GM12891 (cell line): ENCODE measurements at regions not wholly inside any gene's neighbourhood (a gene's known extent, or its start where the extent isn't known, plus 50 kb on each side); places are given as distances from the start of the nearest gene placed in this dataset.

Experiments
- PAX5 ChIP-seq: IDR thresholded peaks from 2 replicates; pipeline ENCODE4 v1.6.1; 2011; ENCODE audit warnings: low read length, moderate library complexity, mild to moderate bottlenecking; ENCODE audit not compliant: insufficient read depth, severe bottlenecking
- POLR2A ChIP-seq: IDR thresholded peaks from 2 replicates; pipeline ENCODE4 v1.6.1; 2011; ENCODE audit warnings: low read depth, low read length, control low read depth
- POLR2AphosphoS5 ChIP-seq: IDR thresholded peaks from 2 replicates; pipeline ENCODE4 v1.6.1; 2011; ENCODE audit warnings: low read depth, low read length, control low read depth
- SPI1 ChIP-seq: IDR thresholded peaks from 2 replicates; pipeline ENCODE4 v1.6.1; 2011; ENCODE audit warnings: low read depth, low read length, control low read depth
- TAF1 ChIP-seq: IDR thresholded peaks from 2 replicates; pipeline ENCODE4 v1.6.1; 2011; ENCODE audit warnings: low read depth, low read length, control low read depth

DNA sequence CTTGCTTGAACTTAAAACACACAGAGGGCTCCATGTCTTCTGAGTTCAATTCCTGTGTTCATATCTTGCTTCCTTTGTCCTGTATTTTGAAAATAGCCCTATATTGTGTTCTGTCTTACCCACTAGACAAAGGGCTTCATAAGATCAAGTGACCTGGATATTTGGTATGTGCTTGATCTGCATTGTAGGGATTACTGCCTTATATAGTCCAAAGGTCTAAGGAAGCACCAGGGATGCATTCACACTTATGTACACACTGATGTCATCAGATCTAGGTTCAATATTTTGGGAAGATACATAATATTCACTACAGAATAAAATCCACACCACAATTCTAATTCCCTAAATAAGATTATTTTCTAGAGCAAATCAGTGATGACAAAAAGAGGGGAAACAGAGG lies 278.0 kb upstream of the KYNU start:
- TF ChIP-seq TAF1 (no peak), POLR2AphosphoS5 (no peak), POLR2A (no peak), PAX5 (no peak), SPI1 (no peak)
